Kidney (tissue), 13 donors: ENCODE measurements at regions not wholly inside any gene's neighbourhood (a gene's known extent, or its start where the extent isn't known, plus 50 kb on each side); places are given as distances from the start of the nearest gene placed in this dataset.

Experiments used
- DNase-seq, 5 donors: peaks; one replicate each; pipeline ENCODE4 v3.0.0-alpha.2; 2013 to 2020
- FAIRE-seq: peaks from 2 replicates; lab custom pipeline; 2012; peaks lifted over from hg19 to GRCh38; lab: Jason Lieb, UNC
- H3K27ac ChIP-seq, 2 donors: one replicate each; pipeline ENCODE4 v1.7.0; 2013; ENCODE audit warnings: low read depth in 2 of 2, low read length in 2 of 2, inconsistent platforms in 1 of 2
- H3K27me3 ChIP-seq: one replicate; pipeline ENCODE4 v1.7.1; 2013; ENCODE audit warnings: low read length, inconsistent platforms; ENCODE audit not compliant: control insufficient read depth, insufficient read depth
- H3K36me3 ChIP-seq, 3 donors: one replicate each; pipeline versions ENCODE4 v1.7.0 to v1.7.1; 2013; ENCODE audit warnings: low read length in 3 of 3, control low read depth in 1 of 3, inconsistent platforms in 1 of 3; ENCODE audit not compliant: insufficient read depth in 3 of 3, control insufficient read depth in 2 of 3
- H3K4me1 ChIP-seq, 3 donors: one replicate each; pipeline versions ENCODE4 v1.7.0 to v1.7.1; 2013; ENCODE audit warnings: low read length in 3 of 3, inconsistent platforms in 1 of 3, low read depth in 1 of 3; ENCODE audit not compliant: control insufficient read depth in 2 of 3, insufficient read depth in 2 of 3
- H3K4me3 ChIP-seq, 3 donors: one replicate each; pipeline versions ENCODE4 v1.7.0 to v1.8.1; 2013; ENCODE audit warnings: low read length in 3 of 3, control low read depth in 1 of 3, inconsistent platforms in 1 of 3
- H3K9ac ChIP-seq, 3 donors: one replicate each; pipeline versions ENCODE4 v1.7.0 to v1.7.1; 2013; ENCODE audit warnings: low read length in 3 of 3, control low read depth in 1 of 3, inconsistent platforms in 1 of 3
- H3K9me3 ChIP-seq, 3 donors: one replicate each; pipeline versions ENCODE4 v1.7.0 to v1.7.1; 2013; ENCODE audit warnings: low read length in 3 of 3, control low read depth in 1 of 3, inconsistent platforms in 1 of 3; ENCODE audit not compliant: control insufficient read depth in 2 of 3, insufficient read depth in 1 of 3
- CTCF ChIP-seq: IDR thresholded peaks from 3 replicates; pipeline ENCODE4 v1.5.1; 2012; ENCODE audit warnings: mild to moderate bottlenecking, moderate library complexity, borderline replicate concordance; ENCODE audit not compliant: insufficient read depth; ENCODE audit errors: extremely low read depth
- intact Hi-C: fragments of 100-400 bp; cut with DNase I; formaldehyde crosslinking; loops from one replicate; pipeline ENCODE4 v1.11.1; 2022
- donor health status: control.
- donor health status: control.
- donor health status: control.
- donor health status: control.
- donor health status: control.
- donor health status: DM: yes; HTN: yes; CAD: no.
- donor health status: Normal renal cell carcinoma (clear cell type).

- FAIRE-seq (no peak), DNase-seq (no peak)
- peaks cover 0 to 2% (median 0%) of the 10 kb centered on the region in 3 donors for H3K4me1 ChIP-seq
- intact Hi-C loops, result no loop called here
- no peak overlapping the region for H3K9ac ChIP-seq
- no peaks in the 10 kb centered on the region for H3K36me3 ChIP-seq
- TF ChIP-seq CTCF, result no peak
- H3K27ac ChIP-seq, result no peak overlapping the region
- no peaks in the 10 kb centered on the region for H3K9me3 ChIP-seq
- H3K27me3 ChIP-seq, result no peaks in the 10 kb centered on the region
- H3K4me3 ChIP-seq, result no peak overlapping the region
Measured at GRCh38 chr5:56685503-56686217, 129.7 kb upstream of the MAP3K1 start.

GRCh38 chr5:56684159-56684558 lies 131.2 kb upstream of the MAP3K1 start:
- no peak for FAIRE-seq
- no peaks in the 10 kb centered on the region for H3K27me3 ChIP-seq
- no peak overlapping the region for H3K9ac ChIP-seq
- H3K27ac ChIP-seq, result no peak overlapping the region
- H3K4me1 ChIP-seq, result peaks cover 0 to 2% (median 0%) of the 10 kb centered on the region in 3 donors
- no peaks in the 10 kb centered on the region for H3K36me3 ChIP-seq
- no peak overlapping the region for H3K4me3 ChIP-seq
- peak in 3 of 5 donors; percentile 32 to 51 (median 46) for DNase-seq
- H3K9me3 ChIP-seq, result no peaks in the 10 kb centered on the region
- TF ChIP-seq CTCF, result no peak
- intact Hi-C loops, result no loop called here

GRCh38 chr5:56683733-56684132 lies 131.6 kb upstream of the MAP3K1 start:
- H3K4me1 ChIP-seq, result peaks cover 0 to 2% (median 0%) of the 10 kb centered on the region in 3 donors
- no peaks in the 10 kb centered on the region for H3K27me3 ChIP-seq
- H3K9me3 ChIP-seq, result no peaks in the 10 kb centered on the region
- intact Hi-C loops, result no loop called here
- H3K36me3 ChIP-seq, result no peaks in the 10 kb centered on the region
- no peak for TF ChIP-seq CTCF
- DNase-seq, result no peak
- no peak overlapping the region for H3K9ac ChIP-seq
- H3K4me3 ChIP-seq, result no peak overlapping the region
- H3K27ac ChIP-seq, result no peak overlapping the region
- FAIRE-seq, result no peak
